ENCODE measurements at regions not wholly inside any gene's neighbourhood (a gene's known extent, or its start where the extent isn't known, plus 50 kb on each side); places are given as distances from the start of the nearest gene placed in this dataset.

GRCh38 chr4:35151816-35152572, 1092.3 kb downstream of the ARAP2 start:
- no peak overlapping the region for H3K4me3 Mint-ChIP-seq (ENCODE audit: low read depth, unreplicated experiment)
- BruUV-seq (replicated peaks), result no TSS peak
- H3K4me1 Mint-ChIP-seq (ENCODE audit: low read depth, unreplicated experiment), result no peaks in the 10 kb centered on the region
- TF ChIP-seq CTCF (IDR thresholded peaks at IDR 0.05; ENCODE audit: unreplicated experiment), result no peak
- no peaks in the 10 kb centered on the region for H3K27me3 Mint-ChIP-seq (ENCODE audit: unreplicated experiment)
- intact Hi-C loops (cut with micrococcal nuclease; ENCODE audit: unreplicated experiment), result no loop called here
- DNase-seq, result no peak
- no peak overlapping the region for H3K27ac Mint-ChIP-seq (ENCODE audit: unreplicated experiment)
- peaks cover 13% of the 10 kb centered on the region for H3K9me3 Mint-ChIP-seq (ENCODE audit: low read depth, unreplicated experiment)
- no peaks in the 10 kb centered on the region for H3K36me3 Mint-ChIP-seq (ENCODE audit: insufficient read depth, unreplicated experiment)
- CTCF ChIA-PET, result no interaction called here

GRCh38 chr4:35163168-35163567, 1081.1 kb downstream of the ARAP2 start:
- Mint-ChIP-seq H3K9me3 (ENCODE audit: low read depth, unreplicated experiment) (peaks cover 3% of the 10 kb centered on the region), H3K4me3 (ENCODE audit: low read depth, unreplicated experiment) (no peak overlapping the region), H3K36me3 (ENCODE audit: insufficient read depth, unreplicated experiment) (no peaks in the 10 kb centered on the region), H3K27ac (ENCODE audit: unreplicated experiment) (no peak overlapping the region), H3K4me1 (ENCODE audit: low read depth, unreplicated experiment) (no peaks in the 10 kb centered on the region), H3K27me3 (ENCODE audit: unreplicated experiment) (no peaks in the 10 kb centered on the region)
- intact Hi-C loops (cut with micrococcal nuclease; ENCODE audit: unreplicated experiment), result no loop called here
- no peak for DNase-seq
- CTCF ChIA-PET, result no interaction called here
- no TSS peak for BruUV-seq (replicated peaks)
- TF ChIP-seq CTCF (IDR thresholded peaks at IDR 0.05; ENCODE audit: unreplicated experiment), result no peak

- no peaks in the 10 kb centered on the region for H3K4me1 Mint-ChIP-seq (ENCODE audit: low read depth, unreplicated experiment)
- no peak overlapping the region for H3K4me3 Mint-ChIP-seq (ENCODE audit: low read depth, unreplicated experiment)
- no peaks in the 10 kb centered on the region for H3K36me3 Mint-ChIP-seq (ENCODE audit: insufficient read depth, unreplicated experiment)
- BruUV-seq (replicated peaks), result no TSS peak
- no peak for TF ChIP-seq CTCF (IDR thresholded peaks at IDR 0.05; ENCODE audit: unreplicated experiment)
- no peak overlapping the region for H3K27ac Mint-ChIP-seq (ENCODE audit: unreplicated experiment)
- intact Hi-C loops (cut with micrococcal nuclease; ENCODE audit: unreplicated experiment), result no loop called here
- DNase-seq, result no peak
- CTCF ChIA-PET, result no interaction called here
- no peaks in the 10 kb centered on the region for H3K27me3 Mint-ChIP-seq (ENCODE audit: unreplicated experiment)
- H3K9me3 Mint-ChIP-seq (ENCODE audit: low read depth, unreplicated experiment), result peaks cover 3% of the 10 kb centered on the region
These were observed 1080.3 kb downstream of the ARAP2 start for GRCh38 chr4:35164063-35164462.

- intact Hi-C loops (cut with micrococcal nuclease; ENCODE audit: unreplicated experiment), result no loop called here
- H3K4me3 Mint-ChIP-seq (ENCODE audit: low read depth, unreplicated experiment), result no peak overlapping the region
- no peaks in the 10 kb centered on the region for H3K36me3 Mint-ChIP-seq (ENCODE audit: insufficient read depth, unreplicated experiment)
- no peaks in the 10 kb centered on the region for H3K27me3 Mint-ChIP-seq (ENCODE audit: unreplicated experiment)
- DNase-seq, result no peak
- BruUV-seq (replicated peaks), result no TSS peak
- CTCF ChIA-PET, result no interaction called here
- no peak overlapping the region for H3K27ac Mint-ChIP-seq (ENCODE audit: unreplicated experiment)
- no peak for TF ChIP-seq CTCF (IDR thresholded peaks at IDR 0.05; ENCODE audit: unreplicated experiment)
- no peaks in the 10 kb centered on the region for H3K4me1 Mint-ChIP-seq (ENCODE audit: low read depth, unreplicated experiment)
- H3K9me3 Mint-ChIP-seq (ENCODE audit: low read depth, unreplicated experiment), result peaks cover 3% of the 10 kb centered on the region
These were observed 1077.8 kb downstream of the ARAP2 start for GRCh38 chr4:35166466-35166865.

All from Calu3 (cell line).